ENCODE measurements at regions not wholly inside any gene's neighbourhood (a gene's known extent, or its start where the extent isn't known, plus 50 kb on each side); places are given as distances from the start of the nearest gene placed in this dataset.
A peak's percentile ranks its signal among the peaks of the same experiment; 100 is the strongest.
"Not testable (repeated sequence)": the region's sequence is repeated elsewhere in the genome, so short reads cannot be mapped to it uniquely, and the experiment has no call there.

GRCh38 chr2:150097402-150097801 lies 390.1 kb downstream of the RND3 start:
- DNase-seq, result no peak

GRCh38 chr2:150095361-150096095 lies 391.9 kb downstream of the RND3 start:
- no peak for DNase-seq

GRCh38 chr2:150091846-150092245 lies 395.6 kb downstream of the RND3 start:
- peak; percentile 84 for DNase-seq

GRCh38 chr2:150090031-150090430 lies 397.4 kb downstream of the RND3 start:
- DNase-seq, result no peak

GRCh38 chr2:150088538-150088937 lies 398.9 kb downstream of the RND3 start:
- DNase-seq, result no peak

GRCh38 chr2:150085478-150085877 lies 402.0 kb downstream of the RND3 start:
- no peak for DNase-seq

GRCh38 chr2:150081775-150082481 lies 405.5 kb downstream of the RND3 start:
- DNase-seq, result peak; percentile 49

- no peak for DNase-seq
These were observed 411.2 kb downstream of the RND3 start for GRCh38 chr2:150076281-150076680.

- DNase-seq, result no peak
These were observed 411.6 kb downstream of the RND3 start for GRCh38 chr2:150075831-150076230.

GRCh38 chr2:150066490-150066889 lies 421.0 kb downstream of the RND3 start:
- no peak for DNase-seq

- no peak for DNase-seq
These were observed 423.4 kb downstream of the RND3 start for GRCh38 chr2:150063931-150064548.

GRCh38 chr2:150063432-150063889 lies 424.0 kb downstream of the RND3 start:
- DNase-seq, result no peak

- no peak for DNase-seq
These were observed 425.1 kb downstream of the RND3 start for GRCh38 chr2:150062416-150062815.

- peak; percentile 26 for DNase-seq
These were observed 427.1 kb downstream of the RND3 start for GRCh38 chr2:150060341-150060740.

- DNase-seq, result not testable (repeated sequence)
These were observed 427.8 kb downstream of the RND3 start for GRCh38 chr2:150059676-150060075.

GRCh38 chr2:150052457-150052856 lies 435.0 kb downstream of the RND3 start:
- no peak for DNase-seq

- DNase-seq, result no peak
These were observed 436.5 kb downstream of the RND3 start for GRCh38 chr2:150051004-150051403.

- DNase-seq, result no peak
These were observed 437.4 kb downstream of the RND3 start for GRCh38 chr2:150050036-150050435.

- no peak for DNase-seq
These were observed 439.7 kb downstream of the RND3 start for GRCh38 chr2:150047620-150048222.

- no peak for DNase-seq
These were observed 440.7 kb downstream of the RND3 start for GRCh38 chr2:150046810-150047209.

- no peak for DNase-seq
These were observed 441.3 kb downstream of the RND3 start for GRCh38 chr2:150046211-150046610.

GRCh38 chr2:150045601-150046000 lies 441.9 kb downstream of the RND3 start:
- DNase-seq, result no peak

GRCh38 chr2:150043172-150043500 lies 444.3 kb downstream of the RND3 start:
- no peak for DNase-seq
